ENCODE measurements at regions not wholly inside any gene's neighbourhood (a gene's known extent, or its start where the extent isn't known, plus 50 kb on each side); places are given as distances from the start of the nearest gene placed in this dataset.

GRCh38 chr18:38751898-38752297 lies 1186.3 kb upstream of the CELF4 start:
- Histone ChIP-seq H3K27me3 (ENCODE audit: insufficient read depth, low read length) (no peaks in the 10 kb centered on the region), H3K4me2 (ENCODE audit: low read length) (no peak overlapping the region), H3K9me3 (ENCODE audit: low read length) (no peaks in the 10 kb centered on the region), H3K4me1 (ENCODE audit: insufficient read depth, low read length, severe bottlenecking) (no peaks in the 10 kb centered on the region), H3K27ac (ENCODE audit: low read depth, low read length, poor library complexity, severe bottlenecking) (no peak overlapping the region), H3F3A (ENCODE audit: insufficient read depth, low read length) (no peaks in the 10 kb centered on the region), H3K36me3 (ENCODE audit: insufficient read depth, low read length) (no peaks in the 10 kb centered on the region), H3K4me3 (ENCODE audit: low read depth, low read length, poor library complexity, severe bottlenecking) (no peak overlapping the region), H3K79me2 (ENCODE audit: insufficient read depth, low read length) (no peaks in the 10 kb centered on the region), H3K9ac (ENCODE audit: low read length) (no peak overlapping the region), H4K20me1 (ENCODE audit: insufficient read depth, low read length) (no peaks in the 10 kb centered on the region), H2AFZ (ENCODE audit: low read length) (no peak overlapping the region), H3K9me2 (ENCODE audit: low read depth, low read length) (no peaks in the 10 kb centered on the region)
- TF ChIP-seq EZH2 (IDR thresholded peaks at IDR 0.05; ENCODE audit: borderline replicate concordance, low read length) (no peak), CTCF (IDR thresholded peaks at IDR 0.05; ENCODE audit: low read length) (no peak)

- Histone ChIP-seq H3K36me3 (ENCODE audit: insufficient read depth, low read length) (no peaks in the 10 kb centered on the region), H3K9me2 (ENCODE audit: low read depth, low read length) (no peaks in the 10 kb centered on the region), H3K4me1 (ENCODE audit: insufficient read depth, low read length, severe bottlenecking) (no peaks in the 10 kb centered on the region), H2AFZ (ENCODE audit: low read length) (no peak overlapping the region), H3K9me3 (ENCODE audit: low read length) (no peaks in the 10 kb centered on the region), H3K79me2 (ENCODE audit: insufficient read depth, low read length) (no peaks in the 10 kb centered on the region), H3K27me3 (ENCODE audit: insufficient read depth, low read length) (no peaks in the 10 kb centered on the region), H3K4me3 (ENCODE audit: low read depth, low read length, poor library complexity, severe bottlenecking) (no peak overlapping the region), H3K4me2 (ENCODE audit: low read length) (no peak overlapping the region), H3K27ac (ENCODE audit: low read depth, low read length, poor library complexity, severe bottlenecking) (no peak overlapping the region), H4K20me1 (ENCODE audit: insufficient read depth, low read length) (no peaks in the 10 kb centered on the region), H3K9ac (ENCODE audit: low read length) (no peak overlapping the region), H3F3A (ENCODE audit: insufficient read depth, low read length) (no peaks in the 10 kb centered on the region)
- TF ChIP-seq CTCF (IDR thresholded peaks at IDR 0.05; ENCODE audit: low read length) (no peak), EZH2 (IDR thresholded peaks at IDR 0.05; ENCODE audit: borderline replicate concordance, low read length) (no peak)
These were observed 1185.6 kb upstream of the CELF4 start for GRCh38 chr18:38751211-38751610.

GRCh38 chr18:38750751-38751150 lies 1185.2 kb upstream of the CELF4 start:
- H3K36me3 ChIP-seq (ENCODE audit: insufficient read depth, low read length), result no peaks in the 10 kb centered on the region
- no peaks in the 10 kb centered on the region for H3F3A ChIP-seq (ENCODE audit: insufficient read depth, low read length)
- no peaks in the 10 kb centered on the region for H3K9me3 ChIP-seq (ENCODE audit: low read length)
- H3K4me2 ChIP-seq (ENCODE audit: low read length), result no peak overlapping the region
- H3K4me3 ChIP-seq (ENCODE audit: low read depth, low read length, poor library complexity, severe bottlenecking), result no peak overlapping the region
- no peak for TF ChIP-seq EZH2 (IDR thresholded peaks at IDR 0.05; ENCODE audit: borderline replicate concordance, low read length)
- no peak for TF ChIP-seq CTCF (IDR thresholded peaks at IDR 0.05; ENCODE audit: low read length)
- no peak overlapping the region for H3K27ac ChIP-seq (ENCODE audit: low read depth, low read length, poor library complexity, severe bottlenecking)
- H4K20me1 ChIP-seq (ENCODE audit: insufficient read depth, low read length), result no peaks in the 10 kb centered on the region
- H3K4me1 ChIP-seq (ENCODE audit: insufficient read depth, low read length, severe bottlenecking), result no peaks in the 10 kb centered on the region
- H3K79me2 ChIP-seq (ENCODE audit: insufficient read depth, low read length), result no peaks in the 10 kb centered on the region
- no peaks in the 10 kb centered on the region for H3K27me3 ChIP-seq (ENCODE audit: insufficient read depth, low read length)
- no peaks in the 10 kb centered on the region for H3K9me2 ChIP-seq (ENCODE audit: low read depth, low read length)
- H3K9ac ChIP-seq (ENCODE audit: low read length), result no peak overlapping the region
- H2AFZ ChIP-seq (ENCODE audit: low read length), result no peak overlapping the region
